Smooth muscle cell (in vitro differentiated cells): ENCODE measurements at regions not wholly inside any gene's neighbourhood (a gene's known extent, or its start where the extent isn't known, plus 50 kb on each side); places are given as distances from the start of the nearest gene placed in this dataset.
A peak's percentile ranks its signal among the peaks of the same experiment; 100 is the strongest.

ENCODE experiments used
- DNase-seq: peaks from one replicate; lab custom pipeline; 2025; ENCODE audit not compliant: unreplicated experiment; lab: John Stamatoyannopoulos, UW
- H2AFZ ChIP-seq: fragments of 200-600 bp; sonication (generic); 2 replicates; pipeline ENCODE4 v1.6.0; 2016; ENCODE audit warnings: antibody characterized with exemption, low read depth, mild to moderate bottlenecking
- H3F3A ChIP-seq: fragments of 200-600 bp; sonication (generic); 2 replicates; pipeline ENCODE4 v1.6.0; 2017; ENCODE audit warnings: antibody characterized with exemption, low read depth
- H3K27ac ChIP-seq: fragments of 200-600 bp; sonication (generic); 2 replicates; pipeline ENCODE4 v1.5.1; 2016; ENCODE audit warnings: low read depth, mild to moderate bottlenecking
- H3K27me3 ChIP-seq: fragments of 200-600 bp; sonication (generic); 2 replicates; pipeline ENCODE4 v1.6.1; 2016; ENCODE audit warnings: low read depth, mild to moderate bottlenecking
- H3K36me3 ChIP-seq: fragments of 200-600 bp; sonication (generic); 2 replicates; pipeline ENCODE4 v1.5.1; 2016; ENCODE audit warnings: low read depth
- H3K4me1 ChIP-seq: fragments of 200-600 bp; sonication (generic); 2 replicates; pipeline ENCODE4 v1.5.1; 2016; ENCODE audit warnings: low read depth
- H3K4me2 ChIP-seq: fragments of 200-600 bp; sonication (generic); 2 replicates; pipeline ENCODE4 v1.6.0; 2016; ENCODE audit warnings: mild to moderate bottlenecking
- H3K4me3 ChIP-seq: fragments of 200-600 bp; sonication (generic); 2 replicates; pipeline ENCODE4 v1.5.1; 2016; ENCODE audit warnings: mild to moderate bottlenecking
- H3K79me2 ChIP-seq: fragments of 200-600 bp; sonication (generic); 2 replicates; pipeline ENCODE4 v1.6.0; 2016; ENCODE audit warnings: low read depth, mild to moderate bottlenecking
- H3K9ac ChIP-seq: fragments of 200-600 bp; sonication (generic); 2 replicates; pipeline ENCODE4 v1.6.0; 2016; ENCODE audit warnings: low read depth
- H3K9me3 ChIP-seq: fragments of 200-600 bp; sonication (generic); replicated peaks from 2 replicates; pipeline ENCODE4 v1.5.1; 2016; ENCODE audit warnings: low read depth
- H4K20me1 ChIP-seq: fragments of 200-600 bp; sonication (generic); 2 replicates; pipeline ENCODE4 v1.6.0; 2016; ENCODE audit warnings: low read depth
- CTCF ChIP-seq: fragments of 200-600 bp; sonication (generic); IDR thresholded peaks from 2 replicates; pipeline ENCODE4 v1.5.1; 2017; ENCODE audit warnings: borderline replicate concordance, mild to moderate bottlenecking, antibody characterized with exemption; ENCODE audit not compliant: insufficient read depth, poor library complexity, severe bottlenecking
- WGBS: methylation state at CpG from one replicate; pipeline ENCODE4 v1.1.7; 2016; ENCODE audit warnings: low lambda C conversion rate; 5-methylcytosine and 5-hydroxymethylcytosine counted together

GRCh38 chr17:77407321-77408277 is 266.8 kb downstream of the SEC14L1 start:
- Histone ChIP-seq H3K4me1 (no peaks in the 10 kb centered on the region), H3K4me3 (no peak overlapping the region), H3K27ac (no peak overlapping the region), H3K27me3 (no peaks in the 10 kb centered on the region), H3K36me3 (no peaks in the 10 kb centered on the region), H3K4me2 (no peak overlapping the region), H3K79me2 (peaks cover 86% of the 10 kb centered on the region), H3F3A (peaks cover 4% of the 10 kb centered on the region), H4K20me1 (peaks cover 100% of the 10 kb centered on the region), H3K9ac (no peak overlapping the region), H3K9me3 (no peaks in the 10 kb centered on the region), H2AFZ (no peak overlapping the region)
- TF ChIP-seq CTCF, result no peak
- 86% methylated on average over 11 of the region's 11 CpGs for WGBS
- no peak for DNase-seq

DNA sequence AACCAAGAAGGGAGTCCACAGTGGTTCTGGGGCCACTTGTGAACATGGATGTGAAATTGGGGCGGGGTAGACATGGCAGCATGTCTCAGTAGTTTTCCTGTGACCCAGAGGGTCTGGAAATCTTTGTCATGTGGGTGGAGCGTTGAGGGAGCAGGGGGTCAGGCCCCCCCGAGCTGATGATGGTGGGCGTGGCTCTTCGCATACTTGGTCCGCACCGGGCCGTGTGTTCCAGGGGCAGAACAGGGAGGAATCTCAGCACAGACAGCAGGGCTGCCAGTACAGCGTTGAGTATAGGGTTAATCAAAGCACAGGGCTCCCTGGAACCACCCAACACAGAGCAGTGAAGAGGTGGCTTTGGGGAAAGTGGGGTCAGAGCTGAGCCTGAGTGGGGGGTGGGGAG is 267.5 kb downstream of the SEC14L1 start:
- Histone ChIP-seq H3K27ac (no peak overlapping the region), H3K4me1 (no peaks in the 10 kb centered on the region), H3K27me3 (no peaks in the 10 kb centered on the region), H3K36me3 (no peaks in the 10 kb centered on the region), H4K20me1 (peaks cover 98% of the 10 kb centered on the region), H3K79me2 (peaks cover 82% of the 10 kb centered on the region), H3K9me3 (no peaks in the 10 kb centered on the region), H3F3A (peaks cover 7% of the 10 kb centered on the region), H3K4me2 (no peak overlapping the region), H3K9ac (no peak overlapping the region), H3K4me3 (no peak overlapping the region), H2AFZ (no peak overlapping the region)
- no peak for DNase-seq
- no peak for TF ChIP-seq CTCF
- WGBS, result 61% methylated on average over 9 of the region's 9 CpGs

- no peaks in the 10 kb centered on the region for H3K4me1 ChIP-seq
Observed at GRCh38 chr17:77409282-77410161, 268.8 kb downstream of the SEC14L1 start.

More at GRCh38 chr17:77409282-77410161, 268.8 kb downstream of the SEC14L1 start:
- peaks cover 98% of the 10 kb centered on the region for H4K20me1 ChIP-seq
- peak overlapping the region; percentile 33 for H3K4me2 ChIP-seq
- H3K9ac ChIP-seq, result no peak overlapping the region
- H3K79me2 ChIP-seq, result peaks cover 82% of the 10 kb centered on the region
- H3K4me3 ChIP-seq, result no peak overlapping the region
- no peak for DNase-seq
- peak overlapping the region; percentile 19 for H3K27ac ChIP-seq
- H2AFZ ChIP-seq, result no peak overlapping the region
- TF ChIP-seq CTCF, result no peak
- no peaks in the 10 kb centered on the region for H3K9me3 ChIP-seq
- WGBS, result 59% methylated on average over 31 of the region's 34 CpGs
- no peaks in the 10 kb centered on the region for H3K27me3 ChIP-seq
- H3F3A ChIP-seq, result peaks cover 11% of the 10 kb centered on the region
- no peaks in the 10 kb centered on the region for H3K36me3 ChIP-seq
